ENCODE measurements at regions not wholly inside any gene's neighbourhood (a gene's known extent, or its start where the extent isn't known, plus 50 kb on each side); places are given as distances from the start of the nearest gene placed in this dataset.

DNA sequence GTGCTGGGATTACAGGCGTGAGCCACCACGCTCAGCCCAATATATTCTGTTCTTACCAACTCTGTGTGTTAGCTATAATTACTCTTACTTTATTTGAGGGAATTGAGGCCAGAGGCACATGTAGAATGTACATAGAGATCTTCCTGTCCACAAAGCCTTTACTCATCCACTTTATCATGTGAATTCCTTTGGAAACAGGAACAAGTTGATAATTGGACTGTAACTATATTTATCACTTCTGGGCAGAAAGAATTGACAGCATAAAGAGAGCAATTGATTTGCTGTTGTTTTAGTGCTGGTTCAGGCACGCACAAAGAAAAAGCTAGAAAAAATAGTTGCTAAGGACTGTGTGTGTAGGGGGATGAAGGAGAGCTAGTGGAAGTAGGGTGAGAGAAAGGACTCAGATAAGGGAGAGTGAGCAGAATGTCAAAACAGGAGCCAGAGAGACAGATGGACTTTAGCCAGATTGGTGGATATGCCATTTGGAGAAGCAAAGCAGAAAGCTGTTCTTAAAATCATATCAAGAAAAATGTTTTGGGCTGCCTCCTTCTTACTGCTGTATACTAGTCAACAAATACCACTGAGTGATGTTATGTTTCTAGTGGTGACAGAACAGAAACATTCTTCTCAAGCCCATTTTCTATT lies 929.8 kb upstream of the CNTN5 start:
- no peak for FAIRE-seq

DNA sequence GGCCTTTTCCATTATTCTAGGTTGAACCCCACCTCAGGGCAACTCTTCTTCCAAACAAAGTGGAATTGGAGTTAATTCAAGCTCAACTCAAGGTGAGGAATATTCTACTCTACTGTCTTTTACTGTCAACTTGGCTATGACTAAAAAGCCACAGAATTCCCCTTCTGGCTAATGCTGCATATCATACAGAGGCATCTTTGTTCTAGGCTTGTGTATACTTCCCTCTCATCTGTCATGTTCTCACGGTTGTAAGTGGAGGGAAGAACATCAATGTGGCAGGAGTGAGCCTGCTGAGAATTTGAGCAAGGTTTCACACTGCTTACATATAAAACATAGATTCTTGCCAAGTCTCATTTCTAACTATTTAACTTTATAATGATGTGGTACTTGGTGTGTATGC lies 921.4 kb upstream of the CNTN5 start:
- FAIRE-seq, result no peak

DNA sequence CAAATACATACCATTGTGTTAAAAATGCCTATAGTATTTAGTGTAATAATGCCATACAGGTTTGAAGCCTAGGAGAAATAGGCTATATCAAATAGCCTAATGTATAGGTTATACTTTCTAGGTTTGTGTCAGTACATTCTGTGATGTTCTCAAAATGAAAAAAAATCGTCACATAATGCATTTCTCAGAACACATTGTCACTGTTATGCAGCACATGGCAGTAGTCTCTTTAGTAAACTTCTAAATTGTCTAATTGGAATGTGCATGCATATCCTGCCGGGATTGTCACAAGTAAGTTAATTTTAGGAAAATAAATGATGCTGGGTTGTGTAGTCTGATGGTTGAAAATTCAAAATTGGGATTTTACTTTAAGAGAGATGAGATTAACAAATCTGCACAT lies 920.1 kb upstream of the CNTN5 start:
- FAIRE-seq, result no peak

DNA sequence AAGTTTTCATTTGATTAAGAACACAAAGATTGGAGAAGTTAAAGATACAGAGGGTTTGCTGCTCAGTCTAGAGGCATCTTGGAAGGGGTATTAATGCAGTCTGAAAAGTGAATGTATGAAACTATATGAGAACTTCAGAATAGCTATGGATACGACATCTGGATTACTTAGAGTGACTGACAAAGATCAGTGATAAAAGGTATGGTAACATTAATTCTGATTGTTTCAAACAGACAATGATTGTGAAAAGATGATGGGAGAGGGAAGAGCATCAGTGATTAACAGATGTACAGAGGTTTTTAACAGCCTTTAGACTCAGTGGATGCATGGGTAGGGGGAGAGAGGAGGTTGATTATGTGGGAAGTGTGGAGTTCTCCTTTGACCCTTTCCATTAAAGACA lies 919.4 kb upstream of the CNTN5 start:
- FAIRE-seq, result no peak

DNA sequence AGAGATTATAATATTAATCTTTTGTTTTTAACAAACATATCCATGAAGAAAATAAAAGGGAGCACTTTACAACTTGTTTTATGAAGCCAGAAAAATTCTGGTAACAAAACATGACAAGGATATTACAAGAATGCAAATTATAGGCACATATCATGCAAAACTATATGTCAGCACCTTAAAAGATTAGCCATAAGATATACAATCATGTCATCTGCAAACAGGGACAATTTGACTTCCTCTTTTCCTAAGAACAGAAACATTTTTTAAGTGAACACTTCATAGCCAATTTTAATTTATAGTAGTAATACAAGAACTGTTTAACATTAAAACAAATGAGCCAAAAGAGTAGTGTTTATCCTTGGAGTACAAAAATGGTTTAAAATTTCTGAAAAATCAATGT lies 916.5 kb upstream of the CNTN5 start:
- no peak for FAIRE-seq

DNA sequence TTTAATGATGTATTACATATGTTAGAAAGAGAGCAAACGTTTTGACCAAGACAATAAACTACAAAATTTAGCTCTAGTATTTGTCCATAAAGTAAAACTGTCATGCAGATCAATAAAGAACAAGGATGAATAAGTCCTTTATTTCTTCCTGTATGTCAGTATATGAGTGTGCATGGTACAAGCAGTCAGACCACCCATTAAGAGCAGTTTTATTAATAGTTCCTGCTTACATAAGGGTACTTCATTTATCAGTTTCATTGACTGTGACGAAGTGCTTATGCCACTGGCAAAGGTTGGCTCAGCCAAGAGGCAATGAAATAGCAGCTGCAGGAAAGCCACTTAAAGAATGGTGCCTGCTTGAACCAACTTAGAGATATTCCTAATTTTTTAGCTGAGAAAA lies 913.0 kb upstream of the CNTN5 start:
- FAIRE-seq, result no peak

DNA sequence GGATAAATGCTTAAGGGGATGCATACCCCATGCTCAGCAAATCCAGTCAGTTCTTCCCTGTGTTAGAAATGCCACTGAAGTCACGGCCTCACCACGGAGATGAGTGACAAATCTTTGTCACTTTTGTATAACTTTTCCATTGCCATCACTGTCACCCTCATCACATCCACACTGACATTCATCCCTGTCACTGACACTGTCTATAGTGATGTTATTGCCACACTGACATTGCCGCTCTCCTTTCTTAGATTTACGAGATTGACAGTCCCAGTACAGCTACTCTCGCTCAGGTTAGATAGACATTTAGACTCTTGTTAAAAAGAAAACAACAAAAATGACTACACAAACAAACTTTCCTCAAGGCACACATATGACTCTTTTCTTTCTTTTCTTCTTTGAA lies 910.7 kb upstream of the CNTN5 start:
- FAIRE-seq, result no peak

DNA sequence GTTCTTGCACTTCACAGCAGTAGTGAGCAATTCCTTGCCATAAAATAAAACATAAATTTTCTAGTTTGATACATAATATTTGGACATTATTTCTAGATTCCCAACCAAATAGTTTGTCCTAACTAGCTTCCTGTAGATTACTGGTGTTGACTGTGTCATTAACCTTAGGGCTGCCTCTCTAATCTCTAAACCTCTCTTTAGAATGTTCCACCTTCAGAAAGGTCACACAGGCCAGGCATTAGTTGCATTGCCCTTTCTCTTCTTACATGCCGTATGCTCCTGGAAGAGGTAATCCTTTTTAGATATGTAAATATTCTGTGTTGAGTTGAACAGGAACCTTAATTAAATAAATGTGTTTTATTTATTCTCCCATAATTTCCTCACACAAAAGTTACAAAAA lies 904.9 kb upstream of the CNTN5 start:
- no peak for FAIRE-seq

DNA sequence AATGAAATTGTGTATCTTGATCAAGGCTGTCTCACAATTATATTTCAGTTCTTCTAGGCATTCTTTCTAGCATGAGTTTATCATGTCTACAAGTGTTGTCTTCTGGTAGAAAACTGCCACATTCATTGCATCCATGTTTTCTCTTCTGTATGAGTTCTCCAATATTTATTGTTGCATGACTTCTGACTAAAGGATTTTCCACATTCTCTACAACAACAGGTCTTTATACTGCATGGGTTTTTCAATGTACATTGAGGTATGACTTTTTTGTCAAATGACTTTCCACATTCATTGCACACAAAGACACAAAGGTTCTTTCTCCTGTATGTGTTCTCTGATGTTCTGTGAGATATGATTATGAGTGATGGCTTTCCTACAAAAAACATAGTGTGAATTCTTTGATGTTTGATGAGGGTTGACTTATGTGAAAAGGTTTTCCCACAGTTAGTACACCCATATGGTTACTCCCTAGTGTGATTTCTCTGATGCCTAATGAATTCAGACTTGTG lies 890.6 kb upstream of the CNTN5 start:
- FAIRE-seq, result no peak

DNA sequence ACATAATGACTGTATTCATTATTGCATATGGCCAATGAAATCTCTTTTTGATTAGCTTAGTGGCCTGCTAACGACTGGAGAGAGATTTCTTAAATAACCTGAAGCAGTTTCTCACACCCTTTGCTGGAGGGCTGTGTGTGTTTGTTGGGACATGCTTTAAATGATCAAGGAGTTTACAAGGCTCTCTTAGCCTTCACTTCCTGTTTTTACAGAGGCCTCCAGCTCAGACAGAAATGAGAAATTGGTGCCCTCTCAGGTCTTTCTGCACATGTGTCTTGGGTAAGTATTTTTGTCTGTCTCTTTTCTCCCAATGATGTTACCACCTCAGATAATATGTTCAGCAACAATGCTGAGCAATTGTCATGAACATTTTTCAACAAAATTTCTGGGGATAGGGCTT lies 884.4 kb upstream of the CNTN5 start:
- FAIRE-seq, result no peak

DNA sequence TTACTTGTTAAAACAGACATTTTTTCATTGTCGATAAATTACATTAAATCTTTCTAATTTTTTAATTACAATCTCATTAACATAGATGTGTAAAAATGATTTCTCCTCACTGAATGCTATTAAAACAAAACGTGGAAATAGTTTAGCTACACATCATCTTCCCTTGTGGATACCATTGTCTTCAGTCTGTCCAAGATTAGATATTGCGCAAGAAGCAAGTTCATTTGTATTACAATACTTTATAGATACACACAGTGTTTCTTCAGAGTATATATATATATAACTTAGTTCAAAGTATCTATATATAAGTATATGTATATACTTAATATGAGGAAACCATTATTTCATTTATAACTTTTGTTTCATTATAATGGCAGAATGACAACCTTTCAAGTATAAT lies 883.3 kb upstream of the CNTN5 start:
- no peak for FAIRE-seq

DNA sequence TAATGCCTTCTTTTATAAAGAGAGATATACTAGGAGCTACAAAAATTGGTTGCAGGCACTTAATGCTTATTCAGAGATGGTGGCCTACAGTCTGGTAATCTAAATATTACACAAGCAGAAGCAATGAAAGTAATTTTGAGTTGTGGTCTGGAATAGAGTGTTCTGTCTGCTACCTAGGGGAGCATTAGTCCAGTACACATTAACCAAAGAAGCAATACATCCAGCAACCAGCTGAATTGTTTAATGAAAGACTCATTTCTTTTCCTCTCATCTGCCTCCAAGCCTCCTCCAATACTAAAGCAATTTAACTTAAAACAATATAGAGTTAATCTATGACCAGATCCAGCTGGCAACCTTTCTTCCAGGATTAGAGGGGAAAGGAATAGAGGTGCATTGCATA lies 877.1 kb upstream of the CNTN5 start:
- FAIRE-seq, result no peak

DNA sequence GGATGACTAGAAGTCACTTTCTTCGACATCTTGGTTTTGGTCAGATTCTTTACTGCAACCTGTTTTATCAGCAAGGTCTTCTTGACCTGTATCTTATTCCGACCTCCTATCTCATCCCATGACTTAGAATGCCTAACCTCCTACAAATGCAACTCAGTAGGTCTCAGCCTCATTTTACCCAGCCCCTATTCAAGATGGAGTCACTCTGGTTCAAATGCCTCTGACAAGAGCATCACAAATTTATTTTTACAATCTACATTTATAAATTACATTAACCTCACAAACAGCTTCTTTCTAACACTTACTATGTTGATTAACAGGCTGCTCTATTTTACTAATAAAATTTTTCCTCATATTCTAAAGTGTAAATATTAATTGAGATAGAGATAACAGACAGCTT lies 867.0 kb upstream of the CNTN5 start:
- no peak for FAIRE-seq

DNA sequence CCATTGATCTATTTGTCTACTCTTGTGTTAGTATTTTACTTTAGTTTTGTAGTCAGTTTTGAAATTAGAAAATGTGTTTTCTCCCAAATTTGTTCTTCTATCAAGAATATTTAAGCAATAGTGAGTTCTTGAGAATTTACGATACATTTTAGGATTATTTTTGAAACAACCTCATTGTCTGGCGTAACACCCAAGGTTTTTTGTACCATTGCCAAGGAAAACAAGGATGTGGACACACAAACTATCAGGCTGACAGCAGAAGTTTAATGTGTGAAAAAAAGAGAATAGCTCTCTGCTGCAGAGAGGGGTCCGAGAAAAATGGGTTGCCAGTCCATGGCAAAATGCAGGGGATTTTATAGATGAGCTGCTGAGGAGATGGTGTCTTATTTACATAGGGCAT lies 865.1 kb upstream of the CNTN5 start:
- no peak for FAIRE-seq

DNA sequence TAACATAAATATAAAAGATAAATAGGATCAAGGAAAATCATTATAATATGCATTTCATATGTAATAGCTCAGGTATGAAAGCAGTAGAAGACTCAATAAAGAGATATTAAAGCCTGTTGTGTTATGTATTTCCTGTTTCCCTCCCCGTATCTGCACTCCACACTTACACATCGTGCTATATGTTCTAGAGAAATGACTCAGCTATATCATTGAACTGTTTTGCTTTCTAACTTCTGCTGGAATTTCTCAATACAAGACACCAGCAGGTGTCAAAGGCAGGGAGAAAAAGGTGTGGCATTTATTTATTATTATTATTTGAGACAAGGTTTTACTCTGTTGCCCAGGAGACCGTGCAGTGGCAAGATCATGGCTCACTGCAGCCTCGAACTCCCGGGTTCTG lies 842.8 kb upstream of the CNTN5 start:
- FAIRE-seq, result no peak

DNA sequence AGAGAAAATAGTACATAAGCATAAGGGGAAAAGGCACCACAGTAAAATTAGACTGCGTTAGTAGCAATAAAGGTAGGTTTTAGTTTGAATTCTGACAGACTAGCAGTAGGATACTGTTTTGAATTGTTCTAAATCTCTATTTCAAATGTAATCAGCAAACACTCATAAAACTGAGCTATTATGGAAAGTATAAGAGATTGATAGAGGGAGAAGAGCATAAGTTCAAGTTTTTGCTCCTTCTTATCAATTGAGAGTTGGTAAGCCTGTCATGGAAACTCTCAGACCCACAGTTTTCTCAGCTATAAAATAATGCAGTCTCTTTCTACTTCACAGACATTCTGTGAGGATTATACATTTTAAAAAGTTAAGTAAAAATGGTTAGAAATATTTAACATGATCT lies 840.2 kb upstream of the CNTN5 start:
- no peak for FAIRE-seq

DNA sequence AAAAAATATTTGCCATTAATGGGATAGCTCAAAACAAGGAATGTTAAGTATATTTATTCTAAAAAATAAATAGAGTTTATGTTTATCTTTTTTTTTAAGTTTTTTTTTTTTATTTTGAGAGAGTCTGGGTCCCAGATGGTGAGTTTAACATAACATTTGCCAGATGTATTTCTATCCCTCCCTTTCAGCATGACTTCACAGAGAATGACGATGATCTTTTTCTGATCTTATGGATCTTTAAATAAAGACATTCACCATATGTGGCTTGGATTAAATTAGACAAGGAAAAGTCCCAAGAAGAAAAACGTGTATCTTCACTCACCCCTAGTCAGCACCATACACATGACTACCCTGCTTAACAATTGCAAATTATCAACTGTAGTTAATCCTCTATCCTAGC lies 839.8 kb upstream of the CNTN5 start:
- no peak for FAIRE-seq

DNA sequence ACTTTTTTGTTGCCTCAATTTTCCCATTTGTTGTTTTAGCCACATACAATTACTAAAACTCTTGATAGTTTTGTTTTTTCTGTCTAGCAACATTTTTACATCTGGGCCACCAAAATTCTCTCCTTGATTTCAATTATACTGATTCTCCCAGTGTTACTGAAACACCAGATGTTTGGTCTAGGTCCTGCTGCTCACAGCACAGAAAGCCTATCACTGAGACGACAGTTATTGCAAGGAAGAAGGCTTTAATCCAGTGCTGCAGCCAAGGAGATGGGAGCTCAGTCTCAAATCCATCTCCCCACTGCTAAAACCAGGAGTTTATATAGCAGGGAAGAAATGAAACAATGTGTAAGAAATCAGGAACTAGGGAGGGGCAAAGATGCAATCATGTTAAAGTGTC lies 837.7 kb upstream of the CNTN5 start:
- FAIRE-seq, result no peak

DNA sequence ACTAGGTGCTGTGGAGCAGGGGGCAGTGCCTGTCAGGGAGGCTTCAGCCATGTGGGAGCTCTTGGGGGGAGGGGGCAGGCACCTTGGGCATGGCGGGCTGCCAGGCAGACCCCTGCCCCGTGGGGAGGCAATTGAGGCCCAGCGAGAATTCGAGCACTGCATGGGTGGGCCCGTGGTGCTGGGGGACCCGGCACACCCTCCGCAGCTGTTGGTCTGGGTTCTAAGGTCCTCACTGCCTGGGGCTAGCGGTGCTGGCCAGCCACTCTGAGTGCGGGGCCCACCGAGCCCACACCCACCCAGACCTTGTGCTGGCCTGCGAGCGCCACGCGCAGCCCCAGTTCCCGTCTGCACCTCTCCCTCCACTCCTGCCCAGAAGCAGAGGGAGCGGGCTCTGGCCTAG lies 835.5 kb upstream of the CNTN5 start:
- no peak for FAIRE-seq

DNA sequence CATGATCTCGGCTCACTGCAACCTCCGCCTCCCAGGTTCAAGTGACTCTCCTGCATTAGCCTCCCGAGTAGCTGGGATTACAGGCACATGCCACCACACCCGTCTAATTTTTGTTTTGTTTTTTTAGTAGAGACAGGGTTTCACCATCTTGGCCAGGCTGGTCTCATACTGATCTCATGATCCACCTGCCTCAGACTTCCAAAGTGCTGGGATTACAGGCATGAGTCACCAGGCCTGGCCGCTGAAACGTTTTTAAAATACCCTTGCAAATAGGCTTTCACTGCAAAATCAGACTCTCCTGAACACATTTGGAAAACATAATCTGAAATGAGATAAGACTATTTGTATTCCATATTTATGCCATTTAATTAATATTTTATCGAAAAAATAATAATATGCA lies 826.1 kb upstream of the CNTN5 start:
- FAIRE-seq, result no peak

DNA sequence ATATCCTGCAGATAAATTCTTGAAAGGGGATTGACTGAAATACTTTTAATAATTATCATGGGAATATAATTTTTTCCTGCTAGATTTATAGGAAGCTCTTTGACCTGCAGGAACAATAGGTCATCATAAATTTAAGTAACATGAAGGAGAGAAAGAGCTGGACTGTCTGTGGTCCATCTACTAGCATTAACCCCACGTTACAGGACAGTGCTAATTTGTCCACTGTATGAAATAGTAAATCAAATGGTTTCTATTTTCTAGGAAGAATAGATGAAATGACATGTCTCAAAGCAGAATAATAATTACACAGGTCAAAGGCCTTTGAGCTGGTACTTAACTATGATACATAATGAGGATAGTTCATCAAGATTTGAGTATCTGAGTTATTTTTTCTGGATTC lies 825.4 kb upstream of the CNTN5 start:
- FAIRE-seq, result no peak

DNA sequence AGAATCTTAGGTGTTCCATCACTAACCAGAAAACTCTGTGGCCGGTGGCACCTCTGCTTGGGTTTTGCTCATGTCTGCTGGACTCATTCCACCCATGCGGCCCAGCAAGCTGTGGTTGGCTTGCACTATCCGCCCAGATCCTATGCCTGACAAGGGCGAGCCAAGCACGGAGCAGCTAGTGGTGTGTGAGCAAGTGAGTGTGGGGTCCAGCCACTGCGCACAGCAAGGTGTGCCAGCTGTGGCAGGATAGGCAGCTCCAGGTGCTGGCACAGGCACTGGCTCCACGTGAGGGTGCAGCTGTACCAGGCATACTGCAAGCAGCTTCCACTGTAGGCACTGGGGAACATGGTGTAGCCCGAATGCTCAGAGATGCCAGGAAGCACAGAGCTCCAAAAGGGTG lies 813.7 kb upstream of the CNTN5 start:
- FAIRE-seq, result no peak

DNA sequence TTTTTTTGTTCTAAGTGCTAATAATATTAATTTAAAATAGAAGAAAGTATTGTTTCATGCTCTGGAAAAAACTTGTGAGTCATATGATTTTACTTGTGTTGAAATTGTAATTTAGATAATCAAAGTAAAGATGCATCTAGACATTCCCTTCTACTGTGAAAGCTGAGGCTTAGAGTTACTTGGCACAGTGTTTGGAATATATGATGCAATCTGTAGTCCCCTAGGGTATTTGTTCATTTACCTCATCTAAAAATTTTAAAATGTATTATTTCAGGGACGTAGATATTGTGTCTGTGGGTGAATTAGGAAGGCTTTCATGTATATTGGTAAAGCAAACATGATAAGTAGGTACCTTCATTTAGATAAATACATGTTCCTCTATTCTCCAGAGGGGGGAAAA lies 793.5 kb upstream of the CNTN5 start:
- FAIRE-seq, result no peak

DNA sequence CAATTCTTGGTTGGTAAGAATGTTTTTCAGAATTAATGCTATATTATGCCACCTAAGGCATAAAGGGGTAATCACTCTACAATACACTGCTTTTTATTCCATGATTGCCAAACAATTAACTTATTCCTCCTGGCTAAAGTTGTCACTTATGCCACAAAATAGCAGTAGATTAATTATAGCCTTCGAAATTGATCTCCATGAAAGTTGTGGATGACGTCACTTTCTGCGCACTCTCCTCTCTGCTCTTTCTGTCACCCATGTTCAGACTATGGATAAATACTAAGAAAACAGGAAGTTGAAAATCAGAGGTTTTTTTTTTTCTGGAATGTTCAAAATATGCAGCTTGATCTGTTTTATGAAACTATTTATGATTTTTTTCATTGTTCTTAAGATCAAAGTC lies 790.1 kb upstream of the CNTN5 start:
- FAIRE-seq, result no peak

DNA sequence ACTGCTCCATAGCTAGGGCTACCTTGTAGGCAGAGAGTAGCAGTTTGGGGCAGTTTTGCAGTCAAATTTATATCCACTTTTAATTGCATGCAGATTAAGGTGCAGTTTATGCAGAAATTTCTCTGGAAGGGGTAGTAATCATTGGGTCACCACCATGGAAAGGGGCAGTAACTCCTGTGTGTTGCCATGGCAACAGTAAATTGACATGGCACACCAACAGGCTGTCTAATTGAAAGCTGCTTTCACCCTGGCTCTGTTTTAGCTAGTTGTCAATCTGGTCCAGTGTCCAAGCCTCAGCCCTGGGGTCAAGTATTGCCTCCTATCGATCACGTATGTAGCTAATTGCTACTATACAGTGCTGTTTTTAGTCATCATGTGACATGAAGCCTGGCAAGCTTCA lies 786.1 kb upstream of the CNTN5 start:
- FAIRE-seq, result no peak

DNA sequence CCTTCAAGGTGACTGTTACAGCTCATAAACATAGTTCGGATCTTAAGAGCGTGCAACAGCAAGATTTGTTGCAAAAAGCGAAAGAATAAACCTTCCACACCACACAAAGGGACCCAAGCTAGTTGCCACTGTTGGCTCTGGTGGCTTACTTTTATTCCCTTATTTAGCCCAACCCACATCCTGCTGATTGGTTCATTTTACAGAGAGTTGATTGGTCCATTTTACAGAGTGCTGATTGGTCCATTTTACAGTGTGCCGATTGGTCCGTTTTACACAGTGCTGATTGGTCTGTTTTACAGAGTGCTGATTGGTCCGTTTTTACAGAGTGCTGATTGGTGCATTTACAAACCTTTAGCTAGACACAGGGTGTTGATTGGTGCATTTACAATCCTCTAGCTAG lies 776.9 kb upstream of the CNTN5 start:
- FAIRE-seq, result no peak
